Fibroblast of upper back skin (primary cell): ENCODE measurements at regions not wholly inside any gene's neighbourhood (a gene's known extent, or its start where the extent isn't known, plus 50 kb on each side); places are given as distances from the start of the nearest gene placed in this dataset.

ENCODE experiments used
- DNase-seq: peaks from one replicate; pipeline ENCODE4 v3.0.0-alpha.2; 2013

- DNase-seq: no peak
These were observed 219.3 kb upstream of the IER5L start for GRCh38 chr9:129397335-129397734.

- DNase-seq: no peak
These were observed 218.3 kb upstream of the IER5L start for GRCh38 chr9:129396365-129396708.

GRCh38 chr9:129395633-129396364, 217.7 kb upstream of the IER5L start:
- no peak for DNase-seq

GRCh38 chr9:129394886-129395279, 216.8 kb upstream of the IER5L start:
- DNase-seq: no peak

- no peak for DNase-seq
These were observed 216.2 kb upstream of the IER5L start for GRCh38 chr9:129394061-129394885.

- no peak for DNase-seq
These were observed 215.0 kb upstream of the IER5L start for GRCh38 chr9:129393064-129393463.

GRCh38 chr9:129392093-129392541, 214.1 kb upstream of the IER5L start:
- no peak for DNase-seq

GRCh38 chr9:129391221-129391661, 213.2 kb upstream of the IER5L start:
- DNase-seq: no peak

- DNase-seq: no peak
These were observed 212.5 kb upstream of the IER5L start for GRCh38 chr9:129390541-129390940.

- no peak for DNase-seq
These were observed 209.8 kb upstream of the IER5L start for GRCh38 chr9:129387822-129388221.

GRCh38 chr9:129386812-129387177, 208.7 kb upstream of the IER5L start:
- no peak for DNase-seq

GRCh38 chr9:129385211-129385934, 207.3 kb upstream of the IER5L start:
- DNase-seq: no peak

- no peak for DNase-seq
These were observed 206.6 kb upstream of the IER5L start for GRCh38 chr9:129384491-129385210.

GRCh38 chr9:129383561-129384490, 205.8 kb upstream of the IER5L start:
- peak; percentile 70 for DNase-seq

- no peak for DNase-seq
These were observed 205.0 kb upstream of the IER5L start for GRCh38 chr9:129383019-129383560.

- DNase-seq: no peak
These were observed 204.4 kb upstream of the IER5L start for GRCh38 chr9:129382281-129383018.

GRCh38 chr9:129381481-129381957, 203.5 kb upstream of the IER5L start:
- DNase-seq: no peak

GRCh38 chr9:129380961-129381401, 202.9 kb upstream of the IER5L start:
- DNase-seq: no peak

- DNase-seq: no peak
These were observed 201.8 kb upstream of the IER5L start for GRCh38 chr9:129379886-129380285.

- DNase-seq: no peak
These were observed 201.2 kb upstream of the IER5L start for GRCh38 chr9:129379181-129379836.
